ENCODE measurements at regions not wholly inside any gene's neighbourhood (a gene's known extent, or its start where the extent isn't known, plus 50 kb on each side); places are given as distances from the start of the nearest gene placed in this dataset.

- no peak for TF ChIP-seq EZH2phosphoT487 (IDR thresholded peaks at IDR 0.05; ENCODE audit: borderline replicate concordance)
- TF ChIP-seq, protein P1, sequence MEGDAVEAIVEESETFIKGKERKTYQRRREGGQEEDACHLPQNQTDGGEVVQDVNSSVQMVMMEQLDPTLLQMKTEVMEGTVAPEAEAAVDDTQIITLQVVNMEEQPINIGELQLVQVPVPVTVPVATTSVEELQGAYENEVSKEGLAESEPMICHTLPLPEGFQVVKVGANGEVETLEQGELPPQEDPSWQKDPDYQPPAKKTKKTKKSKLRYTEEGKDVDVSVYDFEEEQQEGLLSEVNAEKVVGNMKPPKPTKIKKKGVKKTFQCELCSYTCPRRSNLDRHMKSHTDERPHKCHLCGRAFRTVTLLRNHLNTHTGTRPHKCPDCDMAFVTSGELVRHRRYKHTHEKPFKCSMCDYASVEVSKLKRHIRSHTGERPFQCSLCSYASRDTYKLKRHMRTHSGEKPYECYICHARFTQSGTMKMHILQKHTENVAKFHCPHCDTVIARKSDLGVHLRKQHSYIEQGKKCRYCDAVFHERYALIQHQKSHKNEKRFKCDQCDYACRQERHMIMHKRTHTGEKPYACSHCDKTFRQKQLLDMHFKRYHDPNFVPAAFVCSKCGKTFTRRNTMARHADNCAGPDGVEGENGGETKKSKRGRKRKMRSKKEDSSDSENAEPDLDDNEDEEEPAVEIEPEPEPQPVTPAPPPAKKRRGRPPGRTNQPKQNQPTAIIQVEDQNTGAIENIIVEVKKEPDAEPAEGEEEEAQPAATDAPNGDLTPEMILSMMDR (conservative IDR thresholded peaks at IDR 0.05; ENCODE audit: low read length), result no peak
- no peaks in the 10 kb centered on the region for H4K20me1 ChIP-seq (ENCODE audit: insufficient read depth, low read length, poor library complexity, severe bottlenecking)
- H3K4me3 ChIP-seq (ENCODE audit: low read length, poor library complexity, severe bottlenecking), result no peak overlapping the region
- no peaks in the 10 kb centered on the region for H3K9me3 ChIP-seq (ENCODE audit: insufficient read depth, low read depth, low read length)
- no peak overlapping the region for H3K9ac ChIP-seq (ENCODE audit: low read depth, low read length, poor library complexity, severe bottlenecking)
- no peaks in the 10 kb centered on the region for H3F3A ChIP-seq (ENCODE audit: low read depth)
- H3K4me2 ChIP-seq (ENCODE audit: low read depth, low read length, poor library complexity, severe bottlenecking), result no peak overlapping the region
- no peaks in the 10 kb centered on the region for H3K9me2 ChIP-seq (replicated peaks; ENCODE audit: low read depth, low read length)
- no peaks in the 10 kb centered on the region for H3K79me2 ChIP-seq (ENCODE audit: insufficient read depth, low read length)
- H2AFZ ChIP-seq (ENCODE audit: low read length), result no peak overlapping the region
- peaks cover 10% of the 10 kb centered on the region for H3K4me1 ChIP-seq (ENCODE audit: insufficient read depth, low read length, poor library complexity, severe bottlenecking)
- no peaks in the 10 kb centered on the region for H3K36me3 ChIP-seq (ENCODE audit: insufficient read depth, low read length)
- H3K27me3 ChIP-seq (ENCODE audit: insufficient read depth, low read length, poor library complexity, severe bottlenecking), result no peaks in the 10 kb centered on the region
Observed at GRCh38 chr1:58861506-58861905, 77.7 kb upstream of the JUN start.

DNA sequence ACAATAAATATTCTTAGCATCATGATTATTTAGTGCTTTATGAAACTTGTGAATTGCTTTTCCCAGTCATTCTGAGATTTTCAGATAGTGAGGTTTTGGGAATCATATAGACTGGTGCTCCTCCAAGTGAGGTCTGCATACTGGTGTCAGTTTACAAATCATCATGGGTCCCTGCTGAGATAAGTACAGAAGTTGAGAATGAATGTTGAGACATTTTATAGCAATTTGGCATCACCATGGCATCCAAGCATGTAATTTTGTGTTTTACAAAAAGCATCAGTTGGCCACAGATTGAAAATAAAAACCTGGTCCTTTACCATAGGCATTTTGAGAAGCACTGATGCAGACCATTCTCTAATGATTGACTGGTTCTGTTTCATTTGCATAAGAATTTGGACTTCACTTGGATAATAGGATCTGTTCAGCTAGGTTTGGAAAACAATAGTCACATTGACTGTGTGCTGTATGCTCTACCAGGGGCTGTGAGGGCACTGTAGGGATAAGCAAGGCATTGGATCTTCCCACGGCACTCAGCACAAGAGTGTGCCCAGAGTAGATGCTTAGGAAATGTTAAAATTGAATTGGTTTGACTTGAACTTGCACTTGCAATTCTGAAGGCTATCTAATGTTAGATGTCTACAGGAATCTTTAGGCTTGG, 79.0 kb upstream of the JUN start:
- no peaks in the 10 kb centered on the region for H3K36me3 ChIP-seq (ENCODE audit: insufficient read depth, low read length)
- TF ChIP-seq EZH2phosphoT487 (IDR thresholded peaks at IDR 0.05; ENCODE audit: borderline replicate concordance), result no peak
- TF ChIP-seq, protein P1 (conservative IDR thresholded peaks at IDR 0.05; ENCODE audit: low read length), result no peak
- H3K9ac ChIP-seq (ENCODE audit: low read depth, low read length, poor library complexity, severe bottlenecking), result no peak overlapping the region
- no peaks in the 10 kb centered on the region for H3K79me2 ChIP-seq (ENCODE audit: insufficient read depth, low read length)
- no peaks in the 10 kb centered on the region for H3K9me3 ChIP-seq (ENCODE audit: insufficient read depth, low read depth, low read length)
- no peak overlapping the region for H3K4me2 ChIP-seq (ENCODE audit: low read depth, low read length, poor library complexity, severe bottlenecking)
- H3K4me1 ChIP-seq (ENCODE audit: insufficient read depth, low read length, poor library complexity, severe bottlenecking), result peaks cover 3% of the 10 kb centered on the region
- no peaks in the 10 kb centered on the region for H3F3A ChIP-seq (ENCODE audit: low read depth)
- H3K27me3 ChIP-seq (ENCODE audit: insufficient read depth, low read length, poor library complexity, severe bottlenecking), result no peaks in the 10 kb centered on the region
- H3K4me3 ChIP-seq (ENCODE audit: low read length, poor library complexity, severe bottlenecking), result no peak overlapping the region
- H2AFZ ChIP-seq (ENCODE audit: low read length), result no peak overlapping the region
- H3K9me2 ChIP-seq (replicated peaks; ENCODE audit: low read depth, low read length), result no peaks in the 10 kb centered on the region
- H4K20me1 ChIP-seq (ENCODE audit: insufficient read depth, low read length, poor library complexity, severe bottlenecking), result no peaks in the 10 kb centered on the region

GRCh38 chr1:58864654-58865053, 80.8 kb upstream of the JUN start:
- Histone ChIP-seq H3K9ac (ENCODE audit: low read depth, low read length, poor library complexity, severe bottlenecking) (no peak overlapping the region), H4K20me1 (ENCODE audit: insufficient read depth, low read length, poor library complexity, severe bottlenecking) (no peaks in the 10 kb centered on the region), H3F3A (ENCODE audit: low read depth) (no peaks in the 10 kb centered on the region), H3K9me2 (replicated peaks; ENCODE audit: low read depth, low read length) (no peaks in the 10 kb centered on the region), H3K27me3 (ENCODE audit: insufficient read depth, low read length, poor library complexity, severe bottlenecking) (no peaks in the 10 kb centered on the region), H3K9me3 (ENCODE audit: insufficient read depth, low read depth, low read length) (no peaks in the 10 kb centered on the region), H3K4me1 (ENCODE audit: insufficient read depth, low read length, poor library complexity, severe bottlenecking) (no peaks in the 10 kb centered on the region), H2AFZ (ENCODE audit: low read length) (no peak overlapping the region), H3K36me3 (ENCODE audit: insufficient read depth, low read length) (no peaks in the 10 kb centered on the region), H3K4me2 (ENCODE audit: low read depth, low read length, poor library complexity, severe bottlenecking) (no peak overlapping the region), H3K4me3 (ENCODE audit: low read length, poor library complexity, severe bottlenecking) (no peak overlapping the region), H3K79me2 (ENCODE audit: insufficient read depth, low read length) (no peaks in the 10 kb centered on the region)
- no peak for TF ChIP-seq EZH2phosphoT487 (IDR thresholded peaks at IDR 0.05; ENCODE audit: borderline replicate concordance)
- TF ChIP-seq, protein P1 (conservative IDR thresholded peaks at IDR 0.05; ENCODE audit: low read length), result no peak

All from Loucy (cell line).